Panc1 (cell line): ENCODE measurements at regions not wholly inside any gene's neighbourhood (a gene's known extent, or its start where the extent isn't known, plus 50 kb on each side); places are given as distances from the start of the nearest gene placed in this dataset.

Experiments used
- POLR2AphosphoS5 ChIP-seq: IDR thresholded peaks from 2 replicates; pipeline ENCODE4 v1.6.1; 2012; ENCODE audit warnings: mild to moderate bottlenecking, low read depth, low read length, moderate library complexity
- SIN3A ChIP-seq: IDR thresholded peaks from 2 replicates; pipeline ENCODE4 v1.6.1; 2012; ENCODE audit warnings: low read depth, mild to moderate bottlenecking, low read length, moderate library complexity, borderline replicate concordance; ENCODE audit not compliant: insufficient read depth
- TF ChIP-seq, protein P1 (sequence below): fragments of 450-650 bp; IDR thresholded peaks from 2 replicates; pipeline ENCODE4 v1.5.1; 2017; ENCODE audit warnings: mild to moderate bottlenecking

DNA sequence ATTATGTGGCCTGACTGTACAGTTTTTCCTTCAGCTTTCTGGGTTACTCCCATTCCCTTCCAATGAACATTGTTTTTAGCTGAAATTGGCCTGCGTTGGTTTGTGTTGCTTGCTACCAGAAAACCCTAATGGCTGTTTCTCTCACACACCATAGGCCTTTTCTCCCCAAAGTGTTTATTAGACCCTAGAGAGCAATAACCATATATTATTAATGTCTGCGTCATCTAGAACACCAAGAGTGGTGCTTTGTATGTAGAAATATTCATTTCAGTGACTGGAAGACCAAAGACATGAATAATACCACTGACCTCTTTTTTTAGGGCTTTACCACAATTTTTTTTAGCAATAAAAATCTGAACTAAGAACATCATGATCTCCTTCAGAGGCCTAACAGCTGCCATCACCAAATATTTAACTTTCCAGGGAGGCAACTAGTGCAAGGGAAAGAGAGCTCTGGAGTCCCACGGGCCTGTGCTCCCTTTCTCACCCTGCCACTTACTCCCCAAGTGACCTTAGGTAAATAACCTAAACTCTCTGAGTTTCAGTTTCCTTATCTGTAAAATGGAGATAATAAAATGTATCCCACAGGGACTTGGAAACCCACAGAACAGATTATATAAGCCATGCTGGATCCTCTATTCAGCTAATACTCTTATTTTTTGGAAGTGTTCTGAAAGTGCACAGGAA is 201.9 kb upstream of the ISL1 start:
- TF ChIP-seq, protein P1, sequence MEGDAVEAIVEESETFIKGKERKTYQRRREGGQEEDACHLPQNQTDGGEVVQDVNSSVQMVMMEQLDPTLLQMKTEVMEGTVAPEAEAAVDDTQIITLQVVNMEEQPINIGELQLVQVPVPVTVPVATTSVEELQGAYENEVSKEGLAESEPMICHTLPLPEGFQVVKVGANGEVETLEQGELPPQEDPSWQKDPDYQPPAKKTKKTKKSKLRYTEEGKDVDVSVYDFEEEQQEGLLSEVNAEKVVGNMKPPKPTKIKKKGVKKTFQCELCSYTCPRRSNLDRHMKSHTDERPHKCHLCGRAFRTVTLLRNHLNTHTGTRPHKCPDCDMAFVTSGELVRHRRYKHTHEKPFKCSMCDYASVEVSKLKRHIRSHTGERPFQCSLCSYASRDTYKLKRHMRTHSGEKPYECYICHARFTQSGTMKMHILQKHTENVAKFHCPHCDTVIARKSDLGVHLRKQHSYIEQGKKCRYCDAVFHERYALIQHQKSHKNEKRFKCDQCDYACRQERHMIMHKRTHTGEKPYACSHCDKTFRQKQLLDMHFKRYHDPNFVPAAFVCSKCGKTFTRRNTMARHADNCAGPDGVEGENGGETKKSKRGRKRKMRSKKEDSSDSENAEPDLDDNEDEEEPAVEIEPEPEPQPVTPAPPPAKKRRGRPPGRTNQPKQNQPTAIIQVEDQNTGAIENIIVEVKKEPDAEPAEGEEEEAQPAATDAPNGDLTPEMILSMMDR: no peak
- TF ChIP-seq POLR2AphosphoS5: no peak
- no peak for TF ChIP-seq SIN3A
